HEK293 (cell line): ENCODE measurements at regions not wholly inside any gene's neighbourhood (a gene's known extent, or its start where the extent isn't known, plus 50 kb on each side); places are given as distances from the start of the nearest gene placed in this dataset.

Source experiments
- BCL11A ChIP-seq: fragments of 450-650 bp; formaldehyde crosslinking; IDR thresholded peaks from 2 replicates; pipeline ENCODE4 v1.5.1; 2016; ENCODE audit warnings: low read depth, missing biosample characterization, missing genetic modification characterization
- CTCF ChIP-seq: fragments of 450-650 bp; formaldehyde crosslinking; IDR thresholded peaks from 2 replicates; pipeline ENCODE4 v1.5.1; 2016; ENCODE audit warnings: missing biosample characterization, missing genetic modification characterization
- EGR2 ChIP-seq: fragments of 450-650 bp; formaldehyde crosslinking; IDR thresholded peaks from 2 replicates; pipeline ENCODE4 v1.5.1; 2016; ENCODE audit warnings: low read depth, missing biosample characterization, missing genetic modification characterization
- PBX3 ChIP-seq: sonication (generic); formaldehyde crosslinking; IDR thresholded peaks from 2 replicates; pipeline ENCODE4 v1.8.1; 2022; ENCODE audit warnings: mild to moderate bottlenecking, moderate library complexity, missing genetic modification reagents
- PRDM10 ChIP-seq: fragments of 450-650 bp; formaldehyde crosslinking; IDR thresholded peaks from 2 replicates; pipeline ENCODE4 v1.5.1; 2016; ENCODE audit warnings: missing biosample characterization, missing genetic modification characterization
- YY1 ChIP-seq: fragments of 450-650 bp; formaldehyde crosslinking; IDR thresholded peaks from 2 replicates; pipeline ENCODE4 v1.5.1; 2018; ENCODE audit warnings: missing biosample characterization, missing genetic modification characterization
- ZBTB48 ChIP-seq: fragments of 450-650 bp; formaldehyde crosslinking; IDR thresholded peaks from 2 replicates; pipeline ENCODE4 v1.5.1; 2016; ENCODE audit warnings: missing biosample characterization, missing genetic modification characterization
- ZBTB49 ChIP-seq: fragments of 450-650 bp; formaldehyde crosslinking; IDR thresholded peaks from 2 replicates; pipeline ENCODE4 v1.5.1; 2016; ENCODE audit warnings: missing biosample characterization, missing genetic modification characterization, low read depth
- ZBTB7A ChIP-seq: fragments of 450-650 bp; formaldehyde crosslinking; IDR thresholded peaks from 2 replicates; pipeline ENCODE4 v1.5.1; 2016; ENCODE audit warnings: low read depth, missing biosample characterization, missing genetic modification characterization
- ZNF184 ChIP-seq: fragments of 450-650 bp; IDR thresholded peaks from 2 replicates; pipeline ENCODE4 v1.5.1; 2018; ENCODE audit warnings: missing biosample characterization, mild to moderate bottlenecking, missing genetic modification characterization
- ZNF2 ChIP-seq: fragments of 450-650 bp; formaldehyde crosslinking; IDR thresholded peaks from 2 replicates; pipeline ENCODE4 v1.5.1; 2016; ENCODE audit warnings: missing biosample characterization, missing genetic modification characterization
- ZNF747 ChIP-seq: fragments of 450-650 bp; formaldehyde crosslinking; IDR thresholded peaks from 2 replicates; pipeline ENCODE4 v1.5.1; 2016; ENCODE audit warnings: missing biosample characterization, missing genetic modification characterization

GRCh38 chr13:64925284-64925683 is 2304.9 kb downstream of the PCDH9 start:
- TF ChIP-seq CTCF (tag by site-specific recombination) (no peak), YY1 (tag by site-specific recombination) (no peak), EGR2 (tag by site-specific recombination) (no peak), ZBTB48 (no peak), ZNF184 (tag by site-specific recombination) (no peak), ZNF747 (no peak), PRDM10 (tag by site-specific recombination) (no peak), ZBTB49 (no peak), PBX3 (no peak), ZBTB7A (tag by site-specific recombination) (no peak), ZNF2 (tag by site-specific recombination) (no peak), BCL11A (no peak)
